ENCODE measurements at regions not wholly inside any gene's neighbourhood (a gene's known extent, or its start where the extent isn't known, plus 50 kb on each side); places are given as distances from the start of the nearest gene placed in this dataset.
A peak's percentile ranks its signal among the peaks of the same experiment; 100 is the strongest.

DNA sequence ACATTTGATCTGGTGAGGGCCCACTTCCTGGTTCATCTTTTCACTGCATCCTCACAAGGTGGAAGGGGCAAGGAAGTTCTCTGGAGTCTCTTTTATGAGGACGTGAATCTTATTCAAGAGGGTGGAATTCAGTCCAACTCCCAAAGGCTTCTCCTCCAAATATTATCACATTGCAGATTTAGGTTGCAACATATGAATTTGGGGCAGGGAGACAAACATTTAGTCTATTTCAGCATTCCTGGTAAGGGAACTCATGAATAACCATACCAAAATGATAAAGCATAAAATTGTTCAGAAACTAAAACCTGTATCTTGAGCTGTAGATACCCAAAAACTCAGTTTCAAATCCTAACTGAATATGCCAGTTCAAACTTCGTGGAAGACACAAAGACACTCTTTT, 246.8 kb downstream of the QDPR start (continued):
- no peak for TF ChIP-seq IRF5 (IDR thresholded peaks at IDR 0.05; ENCODE audit: borderline replicate concordance)
- no peak for TF ChIP-seq POLR2A (IDR thresholded peaks at IDR 0.05; ENCODE audit: low read depth, low read length)

DNA sequence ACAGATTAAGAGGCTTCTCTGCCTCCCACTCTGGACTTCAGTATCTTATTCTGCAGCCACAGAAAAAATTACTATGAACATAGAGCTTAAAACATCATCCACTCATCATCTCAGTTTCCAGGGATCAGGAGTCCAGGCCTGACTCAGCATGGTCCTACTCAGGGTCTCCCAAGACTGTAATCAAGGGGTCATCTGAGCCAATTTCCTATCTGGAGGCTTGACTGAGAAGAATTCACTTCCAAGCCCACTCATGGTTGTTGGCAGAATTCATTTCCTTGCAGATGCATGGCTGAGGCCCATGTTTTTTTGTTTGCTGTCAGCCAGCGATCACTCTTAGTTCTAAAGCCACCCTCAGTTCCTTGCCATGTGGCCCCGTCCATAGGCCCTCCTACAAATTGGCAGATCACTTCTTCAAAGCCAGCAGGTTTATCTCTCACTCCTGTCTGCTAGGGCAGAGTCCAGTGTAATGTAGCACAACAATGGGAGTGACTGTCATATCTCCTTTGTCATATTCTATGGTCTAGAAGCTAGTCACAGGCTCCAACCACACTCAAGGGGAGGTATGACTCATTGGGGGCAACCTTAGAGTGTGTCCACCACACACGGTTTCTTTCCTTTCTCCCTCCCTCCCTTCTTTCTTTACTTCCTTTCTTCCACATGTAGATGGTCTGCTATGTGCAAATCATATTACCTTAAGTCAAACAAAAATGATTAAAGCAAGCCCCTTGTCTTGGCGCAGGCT, 251.6 kb downstream of the QDPR start:
- no TSS peak for BruUV-seq (replicated peaks)
- in situ Hi-C loops (cut with MboI) (no loop called here), intact Hi-C loops (cut with micrococcal nuclease; ENCODE audit: unreplicated experiment) (no loop called here)
- CTCF ChIA-PET: interaction anchor here (0.5 to 0.6 kb wide), 2 partner anchors 212 kb away, joined by 4 read pairs; no protein-coding TSS in a partner anchor
- SMC1A ChIA-PET (ENCODE audit: uncharacterized antibody, unreplicated experiment): no interaction called here
- RAD21 ChIA-PET (ENCODE audit: unreplicated experiment): no interaction called here
- WGBS (ENCODE audit: insufficient coverage, insufficient replicate concordance, low lambda C conversion rate, missing lambda C conversion rate): 0% methylated on average over 4 of the region's 4 CpGs
- H4K20me1 ChIP-seq (ENCODE audit: control insufficient read depth, insufficient read depth): no peaks in the 10 kb centered on the region
- no peak overlapping the region for H3K27ac ChIP-seq (ENCODE audit: control insufficient read depth, insufficient read depth)
- peak; percentile 49; the same call in 2 of the 3 replicates for ATAC-seq
- no peaks in the 10 kb centered on the region for H3K27me3 ChIP-seq (replicated peaks in 1 of 2; ENCODE audit: control insufficient read depth in 2 of 2, insufficient read depth in 2 of 2, low read length in 1 of 2)
- H3K9me3 ChIP-seq (replicated peaks; ENCODE audit: control insufficient read depth, insufficient read depth, low read length): no peaks in the 10 kb centered on the region
- H2AFZ ChIP-seq (ENCODE audit: control insufficient read depth, low read depth, low read length): no peak overlapping the region
- H3K36me3 ChIP-seq (ENCODE audit: control insufficient read depth in 2 of 2, insufficient read depth in 2 of 2, low read length in 1 of 2): no peaks in the 10 kb centered on the region
- FAIRE-seq: no peak
- DNase-seq (ENCODE audit: low read depth, low spot score): no peak
- H3K79me2 ChIP-seq (ENCODE audit: control insufficient read depth, insufficient read depth, low read length): no peaks in the 10 kb centered on the region
- H3K4me1 ChIP-seq (ENCODE audit: control insufficient read depth, insufficient read depth, low read length): no peaks in the 10 kb centered on the region
- H3K4me2 ChIP-seq (ENCODE audit: control insufficient read depth, insufficient read depth): no peak overlapping the region
- no peak overlapping the region for H3K9ac ChIP-seq (ENCODE audit: control insufficient read depth, insufficient read depth, low read length)
- no peak overlapping the region for H3K4me3 ChIP-seq
- POLR2A ChIA-PET: no interaction called here
- TF ChIP-seq ZSCAN29 (IDR thresholded peaks at IDR 0.05) (no peak), CEBPB (IDR thresholded peaks at IDR 0.05; ENCODE audit: borderline replicate concordance in 1 of 2, low read depth in 2 of 2, low read length in 2 of 2) (no peak), ATF7 (IDR thresholded peaks at IDR 0.05; ENCODE audit: low read depth) (no peak), WRNIP1 (IDR thresholded peaks at IDR 0.05; ENCODE audit: borderline replicate concordance, low read depth, low read length) (no peak), ZBTB4 (CRISPR knock-in tag; IDR thresholded peaks at IDR 0.05) (no peak), TARDBP (IDR thresholded peaks at IDR 0.05; ENCODE audit: borderline replicate concordance) (no peak), MEF2B (IDR thresholded peaks at IDR 0.05; ENCODE audit: partially characterized antibody, poor library complexity, severe bottlenecking) (no peak), ZBTB40 (IDR thresholded peaks at IDR 0.05; ENCODE audit: borderline replicate concordance) (no peak)
- TF ChIP-seq, protein P1, sequence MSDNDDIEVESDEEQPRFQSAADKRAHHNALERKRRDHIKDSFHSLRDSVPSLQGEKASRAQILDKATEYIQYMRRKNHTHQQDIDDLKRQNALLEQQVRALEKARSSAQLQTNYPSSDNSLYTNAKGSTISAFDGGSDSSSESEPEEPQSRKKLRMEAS (IDR thresholded peaks at IDR 0.05; ENCODE audit: low read depth, low read length): no peak
